Gastroesophageal sphincter (tissue), 3 donors: ENCODE measurements at regions not wholly inside any gene's neighbourhood (a gene's known extent, or its start where the extent isn't known, plus 50 kb on each side); places are given as distances from the start of the nearest gene placed in this dataset.

Experiments used
- EP300 ChIP-seq: sonication (generic); formaldehyde crosslinking; IDR thresholded peaks from one replicate; pipeline ENCODE4 v1.6.1; 2017; ENCODE audit warnings: antibody characterized with exemption, mild to moderate bottlenecking
- POLR2A ChIP-seq, 2 donors: fragments of 450-650 bp; IDR thresholded peaks; one replicate each; pipeline ENCODE4 v1.6.1; 2017; ENCODE audit warnings: antibody characterized with exemption in 2 of 2, mild to moderate bottlenecking in 2 of 2, moderate library complexity in 1 of 2
- POLR2AphosphoS5 ChIP-seq: sonication (generic); formaldehyde crosslinking; IDR thresholded peaks from one replicate; pipeline ENCODE4 v1.6.1; 2017; ENCODE audit warnings: antibody characterized with exemption
- TF ChIP-seq, protein P1 (sequence below), 4 experiments: fragments of 200-600 bp in 2 of 4; fragments of 450-650 bp in 2 of 4; sonication (generic) in 1 of 4; IDR thresholded peaks; one replicate each; pipeline ENCODE4 v1.5.1; 2017 to 2019; ENCODE audit warnings: antibody characterized with exemption in 4 of 4, mild to moderate bottlenecking in 2 of 4, moderate library complexity in 2 of 4

GRCh38 chr4:82071951-82072350, 301.8 kb downstream of the HNRNPD start:
- TF ChIP-seq, protein P1, sequence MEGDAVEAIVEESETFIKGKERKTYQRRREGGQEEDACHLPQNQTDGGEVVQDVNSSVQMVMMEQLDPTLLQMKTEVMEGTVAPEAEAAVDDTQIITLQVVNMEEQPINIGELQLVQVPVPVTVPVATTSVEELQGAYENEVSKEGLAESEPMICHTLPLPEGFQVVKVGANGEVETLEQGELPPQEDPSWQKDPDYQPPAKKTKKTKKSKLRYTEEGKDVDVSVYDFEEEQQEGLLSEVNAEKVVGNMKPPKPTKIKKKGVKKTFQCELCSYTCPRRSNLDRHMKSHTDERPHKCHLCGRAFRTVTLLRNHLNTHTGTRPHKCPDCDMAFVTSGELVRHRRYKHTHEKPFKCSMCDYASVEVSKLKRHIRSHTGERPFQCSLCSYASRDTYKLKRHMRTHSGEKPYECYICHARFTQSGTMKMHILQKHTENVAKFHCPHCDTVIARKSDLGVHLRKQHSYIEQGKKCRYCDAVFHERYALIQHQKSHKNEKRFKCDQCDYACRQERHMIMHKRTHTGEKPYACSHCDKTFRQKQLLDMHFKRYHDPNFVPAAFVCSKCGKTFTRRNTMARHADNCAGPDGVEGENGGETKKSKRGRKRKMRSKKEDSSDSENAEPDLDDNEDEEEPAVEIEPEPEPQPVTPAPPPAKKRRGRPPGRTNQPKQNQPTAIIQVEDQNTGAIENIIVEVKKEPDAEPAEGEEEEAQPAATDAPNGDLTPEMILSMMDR (IDR thresholded peaks at IDR 0.05) = no peak
- TF ChIP-seq EP300 = no peak
- TF ChIP-seq POLR2AphosphoS5 = no peak
- no peak for TF ChIP-seq POLR2A (IDR thresholded peaks at IDR 0.05)
